Ishikawa (cell line): ENCODE measurements at regions not wholly inside any gene's neighbourhood (a gene's known extent, or its start where the extent isn't known, plus 50 kb on each side); places are given as distances from the start of the nearest gene placed in this dataset.

ENCODE experiments used
- CEBPB ChIP-seq: IDR thresholded peaks from 2 replicates; pipeline ENCODE4 v1.6.1; 2012
- CREB1 ChIP-seq: IDR thresholded peaks from 2 replicates; pipeline ENCODE4 v1.6.1; 2012; ENCODE audit warnings: low read depth
- EGR1 ChIP-seq: IDR thresholded peaks from 2 replicates; pipeline ENCODE4 v1.6.1; 2012
- EP300 ChIP-seq: IDR thresholded peaks from 2 replicates; pipeline ENCODE4 v1.6.1; 2012; ENCODE audit warnings: borderline replicate concordance
- FOXM1 ChIP-seq: IDR thresholded peaks from 2 replicates; pipeline ENCODE4 v1.6.1; 2012; ENCODE audit warnings: low read depth, borderline replicate concordance
- NFIC ChIP-seq: IDR thresholded peaks from 2 replicates; pipeline ENCODE4 v1.6.1; 2012
- RAD21 ChIP-seq: IDR thresholded peaks from 2 replicates; pipeline ENCODE4 v1.6.1; 2012; ENCODE audit warnings: low read depth
- TAF1 ChIP-seq: IDR thresholded peaks from 2 replicates; pipeline ENCODE4 v1.6.1; 2012; ENCODE audit warnings: low read depth, mild to moderate bottlenecking
- TCF12 ChIP-seq: IDR thresholded peaks from 2 replicates; pipeline ENCODE4 v1.6.1; 2012; ENCODE audit warnings: low read depth
- TEAD4 ChIP-seq: IDR thresholded peaks from 2 replicates; pipeline ENCODE4 v1.6.1; 2012
- YY1 ChIP-seq: IDR thresholded peaks from 2 replicates; pipeline ENCODE4 v1.6.1; 2012; ENCODE audit warnings: low read depth
- ZBTB7A ChIP-seq: IDR thresholded peaks from 2 replicates; pipeline ENCODE4 v1.6.1; 2012; ENCODE audit warnings: low read depth
- TF ChIP-seq, protein P1 (sequence below): IDR thresholded peaks from 2 replicates; pipeline ENCODE4 v1.6.1; 2012; ENCODE audit warnings: low read depth, mild to moderate bottlenecking
- TF ChIP-seq, protein P2 (sequence below): IDR thresholded peaks from 2 replicates; pipeline ENCODE4 v1.6.1; 2012

DNA sequence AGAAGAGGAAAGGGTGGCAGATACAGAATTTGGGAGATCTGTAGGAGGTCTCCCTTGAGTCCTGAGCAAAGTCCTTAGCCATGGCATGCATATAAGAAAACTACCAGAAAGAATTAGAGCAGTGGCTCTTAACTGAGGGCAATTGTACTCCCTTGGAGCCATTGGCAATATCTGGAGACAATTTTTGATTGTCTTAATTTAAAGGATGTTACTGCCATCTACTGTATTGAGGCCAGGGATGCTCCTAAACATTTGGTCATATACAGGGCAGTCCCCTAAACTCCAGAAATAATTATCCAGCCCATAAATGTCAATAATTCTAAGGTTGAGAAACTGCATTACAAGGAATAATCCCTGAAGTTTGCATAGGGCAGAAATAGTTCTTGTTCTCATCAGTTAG is 136.4 kb upstream of the ODAD2 start:
- TF ChIP-seq YY1 (no peak), EP300 (no peak), RAD21 (no peak), CEBPB (no peak), TCF12 (no peak), EGR1 (no peak), TAF1 (no peak), CREB1 (no peak), ZBTB7A (no peak), NFIC (no peak), FOXM1 (no peak), TEAD4 (no peak)
- TF ChIP-seq, protein P1, sequence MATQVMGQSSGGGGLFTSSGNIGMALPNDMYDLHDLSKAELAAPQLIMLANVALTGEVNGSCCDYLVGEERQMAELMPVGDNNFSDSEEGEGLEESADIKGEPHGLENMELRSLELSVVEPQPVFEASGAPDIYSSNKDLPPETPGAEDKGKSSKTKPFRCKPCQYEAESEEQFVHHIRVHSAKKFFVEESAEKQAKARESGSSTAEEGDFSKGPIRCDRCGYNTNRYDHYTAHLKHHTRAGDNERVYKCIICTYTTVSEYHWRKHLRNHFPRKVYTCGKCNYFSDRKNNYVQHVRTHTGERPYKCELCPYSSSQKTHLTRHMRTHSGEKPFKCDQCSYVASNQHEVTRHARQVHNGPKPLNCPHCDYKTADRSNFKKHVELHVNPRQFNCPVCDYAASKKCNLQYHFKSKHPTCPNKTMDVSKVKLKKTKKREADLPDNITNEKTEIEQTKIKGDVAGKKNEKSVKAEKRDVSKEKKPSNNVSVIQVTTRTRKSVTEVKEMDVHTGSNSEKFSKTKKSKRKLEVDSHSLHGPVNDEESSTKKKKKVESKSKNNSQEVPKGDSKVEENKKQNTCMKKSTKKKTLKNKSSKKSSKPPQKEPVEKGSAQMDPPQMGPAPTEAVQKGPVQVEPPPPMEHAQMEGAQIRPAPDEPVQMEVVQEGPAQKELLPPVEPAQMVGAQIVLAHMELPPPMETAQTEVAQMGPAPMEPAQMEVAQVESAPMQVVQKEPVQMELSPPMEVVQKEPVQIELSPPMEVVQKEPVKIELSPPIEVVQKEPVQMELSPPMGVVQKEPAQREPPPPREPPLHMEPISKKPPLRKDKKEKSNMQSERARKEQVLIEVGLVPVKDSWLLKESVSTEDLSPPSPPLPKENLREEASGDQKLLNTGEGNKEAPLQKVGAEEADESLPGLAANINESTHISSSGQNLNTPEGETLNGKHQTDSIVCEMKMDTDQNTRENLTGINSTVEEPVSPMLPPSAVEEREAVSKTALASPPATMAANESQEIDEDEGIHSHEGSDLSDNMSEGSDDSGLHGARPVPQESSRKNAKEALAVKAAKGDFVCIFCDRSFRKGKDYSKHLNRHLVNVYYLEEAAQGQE, result no peak
- TF ChIP-seq, protein P2, sequence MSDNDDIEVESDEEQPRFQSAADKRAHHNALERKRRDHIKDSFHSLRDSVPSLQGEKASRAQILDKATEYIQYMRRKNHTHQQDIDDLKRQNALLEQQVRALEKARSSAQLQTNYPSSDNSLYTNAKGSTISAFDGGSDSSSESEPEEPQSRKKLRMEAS, result no peak
